Tibial nerve (tissue), 4 donors: ENCODE measurements at regions not wholly inside any gene's neighbourhood (a gene's known extent, or its start where the extent isn't known, plus 50 kb on each side); places are given as distances from the start of the nearest gene placed in this dataset.

Experiments
- CTCF ChIP-seq, 5 experiments: fragments of 200-600 bp in 3 of 5; fragments of 450-650 bp in 2 of 5; sonication (generic) in 3 of 5; IDR thresholded peaks; one replicate each; pipeline ENCODE4 v1.5.1; 2016 to 2019; ENCODE audit warnings: antibody characterized with exemption in 5 of 5, mild to moderate bottlenecking in 3 of 5, moderate library complexity in 2 of 5
- EP300 ChIP-seq, 2 donors: sonication (generic); formaldehyde crosslinking; IDR thresholded peaks; one replicate each; pipeline ENCODE4 v1.6.1; 2017; ENCODE audit warnings: antibody characterized with exemption in 2 of 2, mild to moderate bottlenecking in 1 of 2

GRCh38 chr9:82554381-82554780 lies 508.6 kb downstream of the RASEF start:
- TF ChIP-seq CTCF (IDR thresholded peaks at IDR 0.05) (no peak), EP300 (IDR thresholded peaks at IDR 0.05) (no peak)
